ENCODE measurements at regions not wholly inside any gene's neighbourhood (a gene's known extent, or its start where the extent isn't known, plus 50 kb on each side); places are given as distances from the start of the nearest gene placed in this dataset.
A peak's percentile ranks its signal among the peaks of the same experiment; 100 is the strongest.

DNA sequence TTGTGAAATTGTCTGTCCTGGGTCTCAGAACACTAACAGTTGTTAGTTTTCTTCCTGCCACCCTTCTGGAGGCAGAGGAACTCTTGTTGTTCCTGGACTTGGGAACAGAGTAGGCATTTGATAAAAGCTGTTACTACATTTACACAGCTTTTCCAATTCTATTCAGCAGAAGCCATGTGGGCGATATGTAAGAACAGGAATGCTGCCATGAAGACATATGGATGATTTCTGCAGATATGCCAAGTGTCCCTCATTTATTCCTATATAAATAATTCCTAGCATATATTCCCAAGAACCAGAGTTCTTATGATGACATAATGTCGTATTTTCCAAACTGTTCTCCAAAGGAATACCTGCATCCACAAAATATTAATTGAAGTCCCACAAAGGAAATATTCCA is 135.9 kb upstream of the DAB2 start:
- Histone ChIP-seq H3K9me3 (ENCODE audit: control insufficient read depth in 2 of 2, insufficient read depth in 1 of 2, low read depth in 1 of 2, low read length in 1 of 2) (no peaks in the 10 kb centered on the region), H3K27me3 (ENCODE audit: control insufficient read depth in 1 of 2, insufficient read depth in 2 of 2, low read length in 2 of 2) (no peaks in the 10 kb centered on the region), H3K4me3 (ENCODE audit: low read depth in 1 of 2, low read length in 2 of 2) (no peak overlapping the region), H3K36me3 (ENCODE audit: control insufficient read depth in 2 of 2, insufficient read depth in 2 of 2, low read length in 1 of 2) (no peaks in the 10 kb centered on the region), H3K4me1 (ENCODE audit: control insufficient read depth in 2 of 2, insufficient read depth in 2 of 2, low read length in 1 of 2) (no peaks in the 10 kb centered on the region), H3K27ac (ENCODE audit: low read depth in 2 of 2, low read length in 1 of 2) (no peak overlapping the region)
- 86 to 87% methylated on average over 2 of the region's 2 CpGs for WGBS, 2 donors

DNA sequence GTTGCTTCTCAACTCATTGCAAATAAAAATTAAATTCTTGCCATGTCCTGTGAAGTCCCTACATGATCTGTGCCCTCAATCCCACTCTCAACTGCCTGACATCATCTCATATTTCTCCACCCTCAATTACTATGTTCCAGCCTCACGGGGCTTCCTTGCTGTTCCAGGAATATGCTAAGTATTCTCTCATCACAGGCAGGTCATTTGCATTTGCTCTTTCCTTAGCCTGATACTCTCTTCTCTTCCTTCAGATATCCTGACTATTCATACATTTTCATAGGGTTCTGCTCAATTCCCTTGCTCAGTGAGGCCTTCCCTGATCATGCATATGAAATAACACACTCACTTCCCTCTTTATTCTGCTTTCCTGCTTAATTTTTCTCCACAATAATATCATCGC is 135.1 kb upstream of the DAB2 start:
- H3K27me3 ChIP-seq (ENCODE audit: control insufficient read depth in 1 of 2, insufficient read depth in 2 of 2, low read length in 2 of 2), result no peaks in the 10 kb centered on the region
- H3K4me1 ChIP-seq (ENCODE audit: control insufficient read depth in 2 of 2, insufficient read depth in 2 of 2, low read length in 1 of 2), result no peaks in the 10 kb centered on the region
- H3K9me3 ChIP-seq (ENCODE audit: control insufficient read depth in 2 of 2, insufficient read depth in 1 of 2, low read depth in 1 of 2, low read length in 1 of 2), result no peaks in the 10 kb centered on the region
- H3K36me3 ChIP-seq (ENCODE audit: control insufficient read depth in 2 of 2, insufficient read depth in 2 of 2, low read length in 1 of 2), result no peaks in the 10 kb centered on the region
- H3K27ac ChIP-seq (ENCODE audit: low read depth in 2 of 2, low read length in 1 of 2), result no peak overlapping the region
- H3K4me3 ChIP-seq (ENCODE audit: low read depth in 1 of 2, low read length in 2 of 2), result no peak overlapping the region
- 86 to 89% methylated on average over 2 of the region's 2 CpGs for WGBS, 2 donors

DNA sequence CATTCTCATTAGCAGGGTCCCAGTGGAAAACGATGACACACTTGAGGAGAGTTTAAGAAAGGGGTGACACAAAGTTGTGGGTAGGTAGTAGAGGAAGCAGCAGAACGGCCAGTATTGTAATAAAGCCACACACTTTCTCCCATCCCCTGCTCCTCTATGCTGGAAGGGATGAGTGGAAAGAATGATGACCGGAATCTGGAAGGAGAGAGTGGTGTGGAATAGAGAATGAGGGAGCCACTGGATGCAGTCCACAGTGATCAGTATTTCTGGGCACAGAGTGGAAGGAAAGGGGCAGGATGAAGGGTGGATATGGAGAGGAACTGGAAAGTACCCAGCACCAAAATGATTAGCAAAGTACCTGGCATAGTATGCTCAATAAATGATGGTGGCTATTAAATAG is 133.8 kb upstream of the DAB2 start:
- 66 to 72% methylated on average over 3 of the region's 3 CpGs for whole genome bisulfite sequencing, 2 donors
- H3K4me3 ChIP-seq (ENCODE audit: low read depth in 1 of 2, low read length in 2 of 2), result no peak overlapping the region
- H3K27ac ChIP-seq (ENCODE audit: low read depth in 2 of 2, low read length in 1 of 2), result no peak overlapping the region
- no peaks in the 10 kb centered on the region for H3K4me1 ChIP-seq (ENCODE audit: control insufficient read depth in 2 of 2, insufficient read depth in 2 of 2, low read length in 1 of 2)
- no peaks in the 10 kb centered on the region for H3K27me3 ChIP-seq (ENCODE audit: control insufficient read depth in 1 of 2, insufficient read depth in 2 of 2, low read length in 2 of 2)
- H3K9me3 ChIP-seq (ENCODE audit: control insufficient read depth in 2 of 2, insufficient read depth in 1 of 2, low read depth in 1 of 2, low read length in 1 of 2), result no peaks in the 10 kb centered on the region
- no peaks in the 10 kb centered on the region for H3K36me3 ChIP-seq (ENCODE audit: control insufficient read depth in 2 of 2, insufficient read depth in 2 of 2, low read length in 1 of 2)

DNA sequence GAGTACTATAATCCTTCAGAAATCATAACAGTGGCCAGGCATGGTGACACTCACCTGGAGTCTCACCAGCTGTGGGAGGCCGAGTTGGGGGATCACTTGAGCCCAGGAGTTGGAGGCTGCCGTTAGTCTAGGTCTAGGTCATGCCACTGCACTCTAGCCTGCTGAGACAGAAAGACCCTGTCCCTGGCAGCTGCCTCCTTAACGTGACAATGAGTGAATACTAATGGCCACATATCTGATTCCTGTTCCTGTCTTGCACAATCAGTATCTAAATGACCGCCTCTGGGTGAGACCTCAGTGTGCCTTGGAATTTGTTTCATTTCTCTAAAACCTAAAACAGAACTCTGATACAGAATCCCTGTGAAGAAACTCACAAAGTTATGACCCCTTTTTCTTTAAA is 131.0 kb upstream of the DAB2 start:
- Histone ChIP-seq H3K4me3 (ENCODE audit: low read depth in 1 of 2, low read length in 2 of 2) (no peak overlapping the region), H3K27ac (ENCODE audit: low read depth in 2 of 2, low read length in 1 of 2) (no peak overlapping the region)
- WGBS, 2 donors, result 70 to 73% methylated on average over 4 of the region's 4 CpGs

DNA sequence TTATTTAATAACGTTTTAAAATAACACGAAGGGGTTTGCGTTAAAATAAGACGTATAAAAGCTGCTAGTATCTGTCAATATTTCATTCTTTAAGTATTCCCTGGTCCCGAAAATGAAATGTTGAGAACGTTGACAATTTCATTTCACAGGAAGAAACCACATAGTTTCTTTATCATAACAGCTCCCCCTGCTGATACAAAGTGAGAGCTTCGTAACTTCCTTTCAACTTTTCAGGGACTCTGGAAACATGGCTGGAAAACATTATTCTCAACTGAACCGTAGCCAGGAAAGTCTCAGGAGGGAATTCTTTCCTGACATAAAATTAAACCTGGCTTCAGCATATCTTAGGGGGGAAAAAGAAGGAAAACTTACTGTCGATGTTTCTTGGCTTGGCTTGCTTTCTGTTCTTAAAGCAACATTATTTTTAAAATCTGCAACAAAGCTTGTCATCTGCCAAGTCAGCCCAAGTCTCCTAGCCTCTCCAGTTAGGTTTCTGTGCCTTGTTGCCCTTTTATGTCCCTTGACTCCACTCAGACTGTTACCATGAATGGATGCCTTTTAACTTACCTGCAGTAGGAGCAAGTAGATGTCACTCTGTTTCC is 122.9 kb upstream of the DAB2 start:
- no peaks in the 10 kb centered on the region for H3K9me3 ChIP-seq (ENCODE audit: control insufficient read depth in 2 of 2, insufficient read depth in 1 of 2, low read depth in 1 of 2, low read length in 1 of 2)
- no peaks in the 10 kb centered on the region for H3K27me3 ChIP-seq (ENCODE audit: control insufficient read depth in 1 of 2, insufficient read depth in 2 of 2, low read length in 2 of 2)
- WGBS, 2 donors, result 0 to 3% methylated on average over 9 of the region's 9 CpGs
- H3K36me3 ChIP-seq (ENCODE audit: control insufficient read depth in 2 of 2, insufficient read depth in 2 of 2, low read length in 1 of 2), result no peaks in the 10 kb centered on the region
- H3K4me3 ChIP-seq (ENCODE audit: low read depth in 1 of 2, low read length in 2 of 2), result no peak overlapping the region
- no peaks in the 10 kb centered on the region for H3K4me1 ChIP-seq (ENCODE audit: control insufficient read depth in 2 of 2, insufficient read depth in 2 of 2, low read length in 1 of 2)
- peak overlapping the region in 1 of 2 donors; percentile 31 for H3K27ac ChIP-seq (ENCODE audit: low read depth in 2 of 2, low read length in 1 of 2)

More for the DNA sequence above, 131.0 kb upstream of the DAB2 start:
- Histone ChIP-seq H3K4me1 (ENCODE audit: control insufficient read depth in 2 of 2, insufficient read depth in 2 of 2, low read length in 1 of 2) (no peaks in the 10 kb centered on the region), H3K36me3 (ENCODE audit: control insufficient read depth in 2 of 2, insufficient read depth in 2 of 2, low read length in 1 of 2) (no peaks in the 10 kb centered on the region), H3K9me3 (ENCODE audit: control insufficient read depth in 2 of 2, insufficient read depth in 1 of 2, low read depth in 1 of 2, low read length in 1 of 2) (no peaks in the 10 kb centered on the region), H3K27me3 (ENCODE audit: control insufficient read depth in 1 of 2, insufficient read depth in 2 of 2, low read length in 2 of 2) (no peaks in the 10 kb centered on the region)

DNA sequence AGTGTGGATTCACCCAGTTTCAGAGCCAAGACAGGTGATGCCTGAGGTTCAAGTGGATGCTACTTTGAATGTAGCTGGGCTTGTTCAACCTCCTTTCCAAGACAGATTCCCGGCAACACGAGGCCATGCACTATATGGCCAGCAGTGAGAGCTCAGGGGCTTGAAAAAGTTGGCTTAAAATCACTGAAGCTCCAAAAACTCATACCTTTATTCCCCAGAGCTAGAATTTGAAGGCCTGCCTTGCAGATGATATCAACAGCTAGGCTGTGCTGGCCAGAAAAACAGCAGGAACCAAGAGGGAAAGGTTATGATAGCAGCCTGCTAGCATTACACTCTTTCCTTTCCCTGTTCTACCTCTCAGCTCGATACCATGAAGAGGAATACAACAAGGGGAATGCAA is 120.2 kb upstream of the DAB2 start:
- H3K4me3 ChIP-seq (ENCODE audit: low read depth in 1 of 2, low read length in 2 of 2), result no peak overlapping the region
- H3K27ac ChIP-seq (ENCODE audit: low read depth in 2 of 2, low read length in 1 of 2), result no peak overlapping the region
- no peaks in the 10 kb centered on the region for H3K4me1 ChIP-seq (ENCODE audit: control insufficient read depth in 2 of 2, insufficient read depth in 2 of 2, low read length in 1 of 2)
- H3K27me3 ChIP-seq (ENCODE audit: control insufficient read depth in 1 of 2, insufficient read depth in 2 of 2, low read length in 2 of 2), result no peaks in the 10 kb centered on the region
- no peaks in the 10 kb centered on the region for H3K9me3 ChIP-seq (ENCODE audit: control insufficient read depth in 2 of 2, insufficient read depth in 1 of 2, low read depth in 1 of 2, low read length in 1 of 2)
- no peaks in the 10 kb centered on the region for H3K36me3 ChIP-seq (ENCODE audit: control insufficient read depth in 2 of 2, insufficient read depth in 2 of 2, low read length in 1 of 2)
- 83 to 88% methylated on average over 3 of the region's 3 CpGs for WGBS, 2 donors

DNA sequence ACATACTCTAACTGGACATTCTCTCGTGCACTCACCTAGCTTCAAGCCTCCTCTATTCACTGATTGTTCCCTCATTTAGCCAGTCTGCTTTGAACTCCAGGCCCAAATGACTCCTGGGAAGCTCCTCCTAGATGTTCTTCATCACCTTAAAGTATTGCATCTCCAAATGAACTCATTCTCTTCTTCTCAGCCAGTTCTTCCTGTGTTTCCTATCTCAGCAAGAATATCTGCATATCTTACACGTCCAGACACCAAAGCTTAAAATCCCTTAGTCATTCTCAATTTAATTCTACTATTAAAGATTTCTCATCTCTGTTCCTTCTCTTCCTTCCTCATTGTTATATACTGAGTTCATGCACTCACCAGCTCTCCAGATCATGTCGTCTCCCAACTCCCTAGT is 118.6 kb upstream of the DAB2 start:
- WGBS, 2 donors, result 56 to 67% methylated on average over 3 of the region's 3 CpGs
- H3K9me3 ChIP-seq (ENCODE audit: control insufficient read depth in 2 of 2, insufficient read depth in 1 of 2, low read depth in 1 of 2, low read length in 1 of 2), result no peaks in the 10 kb centered on the region
- no peaks in the 10 kb centered on the region for H3K36me3 ChIP-seq (ENCODE audit: control insufficient read depth in 2 of 2, insufficient read depth in 2 of 2, low read length in 1 of 2)
- no peak overlapping the region for H3K27ac ChIP-seq (ENCODE audit: low read depth in 2 of 2, low read length in 1 of 2)
- no peaks in the 10 kb centered on the region for H3K4me1 ChIP-seq (ENCODE audit: control insufficient read depth in 2 of 2, insufficient read depth in 2 of 2, low read length in 1 of 2)
- no peak overlapping the region for H3K4me3 ChIP-seq (ENCODE audit: low read depth in 1 of 2, low read length in 2 of 2)
- H3K27me3 ChIP-seq (ENCODE audit: control insufficient read depth in 1 of 2, insufficient read depth in 2 of 2, low read length in 2 of 2), result no peaks in the 10 kb centered on the region

DNA sequence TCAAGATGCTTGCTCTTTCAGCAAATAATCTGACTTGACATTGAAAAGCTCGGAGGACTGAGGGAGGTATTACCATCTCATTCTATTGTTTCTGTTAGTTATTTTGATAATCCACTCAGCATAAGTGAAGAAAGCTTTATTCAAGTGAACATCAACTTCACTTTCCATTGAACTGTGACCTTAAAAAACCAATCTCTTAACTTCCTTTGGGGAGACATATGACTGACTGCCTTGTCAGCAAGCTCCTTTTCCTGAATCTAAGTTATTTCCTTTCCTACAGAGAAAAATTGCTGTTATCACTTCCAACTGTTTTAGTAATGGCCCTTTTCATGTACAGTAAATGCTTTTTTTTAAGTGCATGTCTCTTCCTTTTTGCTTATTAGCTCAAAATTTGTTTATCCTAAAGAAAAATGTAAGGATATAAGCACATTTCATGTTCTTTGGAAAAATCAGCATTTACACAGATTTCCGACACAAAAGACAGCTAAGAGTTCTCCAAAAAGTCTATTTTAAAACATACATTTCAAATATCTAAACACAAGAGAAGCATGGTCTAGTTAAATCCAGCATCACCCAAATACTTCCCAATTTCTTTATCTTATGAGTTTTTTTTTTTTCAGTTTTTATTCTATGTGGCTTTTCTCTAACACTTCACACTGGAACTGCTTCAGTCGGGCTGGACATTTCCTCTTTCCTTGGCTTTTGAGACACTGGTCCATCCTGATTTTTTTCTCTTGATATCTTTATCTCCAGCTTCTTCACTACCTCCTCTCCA is 117.9 kb upstream of the DAB2 start:
- Histone ChIP-seq H3K27ac (ENCODE audit: low read depth in 2 of 2, low read length in 1 of 2) (no peak overlapping the region), H3K4me1 (ENCODE audit: control insufficient read depth in 2 of 2, insufficient read depth in 2 of 2, low read length in 1 of 2) (no peaks in the 10 kb centered on the region)
- WGBS, 2 donors, result 72 to 80% methylated on average over 3 of the region's 3 CpGs

DNA sequence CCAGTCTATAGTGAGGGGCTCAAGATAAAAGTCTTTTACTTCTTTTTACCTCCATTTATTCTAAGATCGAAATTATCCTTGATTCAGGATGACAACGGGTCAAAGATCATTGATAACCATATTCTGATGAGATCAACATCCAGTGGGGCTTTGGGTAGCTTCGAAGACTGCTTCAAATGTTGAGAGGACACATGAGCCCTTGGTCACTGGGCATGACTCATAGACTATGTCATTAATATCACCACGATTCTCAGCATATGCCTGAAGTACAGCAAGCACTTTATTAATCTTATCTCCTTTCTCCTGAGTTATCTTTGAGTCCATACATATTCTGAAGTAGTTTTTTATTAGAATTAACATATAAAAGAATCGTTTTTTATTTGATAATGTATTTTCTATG is 117.1 kb upstream of the DAB2 start:
- H3K4me3 ChIP-seq (ENCODE audit: low read depth in 1 of 2, low read length in 2 of 2), result no peak overlapping the region
- no peaks in the 10 kb centered on the region for H3K4me1 ChIP-seq (ENCODE audit: control insufficient read depth in 2 of 2, insufficient read depth in 2 of 2, low read length in 1 of 2)
- no peaks in the 10 kb centered on the region for H3K27me3 ChIP-seq (ENCODE audit: control insufficient read depth in 1 of 2, insufficient read depth in 2 of 2, low read length in 2 of 2)
- no peak overlapping the region for H3K27ac ChIP-seq (ENCODE audit: low read depth in 2 of 2, low read length in 1 of 2)
- no peaks in the 10 kb centered on the region for H3K9me3 ChIP-seq (ENCODE audit: control insufficient read depth in 2 of 2, insufficient read depth in 1 of 2, low read depth in 1 of 2, low read length in 1 of 2)
- H3K36me3 ChIP-seq (ENCODE audit: control insufficient read depth in 2 of 2, insufficient read depth in 2 of 2, low read length in 1 of 2), result no peaks in the 10 kb centered on the region
- 74 to 77% methylated on average over 5 of the region's 5 CpGs for WGBS, 2 donors

More for the DNA sequence above, 117.9 kb upstream of the DAB2 start:
- H3K9me3 ChIP-seq (ENCODE audit: control insufficient read depth in 2 of 2, insufficient read depth in 1 of 2, low read depth in 1 of 2, low read length in 1 of 2), result no peaks in the 10 kb centered on the region
- no peaks in the 10 kb centered on the region for H3K36me3 ChIP-seq (ENCODE audit: control insufficient read depth in 2 of 2, insufficient read depth in 2 of 2, low read length in 1 of 2)
- no peaks in the 10 kb centered on the region for H3K27me3 ChIP-seq (ENCODE audit: control insufficient read depth in 1 of 2, insufficient read depth in 2 of 2, low read length in 2 of 2)
- H3K4me3 ChIP-seq (ENCODE audit: low read depth in 1 of 2, low read length in 2 of 2), result no peak overlapping the region

DNA sequence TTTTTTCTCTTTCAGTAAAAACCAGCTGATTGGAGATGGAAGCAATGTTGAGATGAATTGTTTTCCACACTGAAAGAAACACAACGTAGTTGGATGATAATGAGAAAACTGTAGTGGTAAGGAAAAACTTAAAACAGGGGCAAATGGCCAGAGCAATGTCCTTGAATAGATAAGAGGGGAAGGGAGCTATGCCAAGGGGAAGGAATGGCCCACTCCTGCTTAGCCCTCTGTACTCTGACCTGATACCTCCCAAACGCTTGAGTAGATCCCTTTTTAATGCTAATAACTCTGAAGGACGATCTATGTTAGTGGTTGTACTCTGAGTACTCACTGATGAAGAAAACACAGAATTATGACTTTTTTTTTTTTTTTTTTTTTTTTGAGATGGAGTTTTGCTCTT is 114.7 kb upstream of the DAB2 start:
- Histone ChIP-seq H3K27me3 (ENCODE audit: control insufficient read depth in 1 of 2, insufficient read depth in 2 of 2, low read length in 2 of 2) (no peaks in the 10 kb centered on the region), H3K4me3 (ENCODE audit: low read depth in 1 of 2, low read length in 2 of 2) (no peak overlapping the region), H3K4me1 (ENCODE audit: control insufficient read depth in 2 of 2, insufficient read depth in 2 of 2, low read length in 1 of 2) (no peaks in the 10 kb centered on the region), H3K27ac (ENCODE audit: low read depth in 2 of 2, low read length in 1 of 2) (no peak overlapping the region), H3K36me3 (ENCODE audit: control insufficient read depth in 2 of 2, insufficient read depth in 2 of 2, low read length in 1 of 2) (no peaks in the 10 kb centered on the region), H3K9me3 (ENCODE audit: control insufficient read depth in 2 of 2, insufficient read depth in 1 of 2, low read depth in 1 of 2, low read length in 1 of 2) (no peaks in the 10 kb centered on the region)
- 49 to 74% methylated on average over 3 of the region's 3 CpGs for WGBS, 2 donors

Data from esophagus (tissue), 2 donors.